ENCODE measurements at regions not wholly inside any gene's neighbourhood (a gene's known extent, or its start where the extent isn't known, plus 50 kb on each side); places are given as distances from the start of the nearest gene placed in this dataset.

- H3K4me1 ChIP-seq (ENCODE audit: low read length) = no peaks in the 10 kb centered on the region
- no peaks in the 10 kb centered on the region for H3K9me3 ChIP-seq (ENCODE audit: insufficient read depth, low read length)
- no peak overlapping the region for H3K4me3 ChIP-seq (ENCODE audit: low read length)
- no peaks in the 10 kb centered on the region for H3K79me2 ChIP-seq (ENCODE audit: low read length)
- H3K4me2 ChIP-seq (ENCODE audit: low read length) = no peak overlapping the region
- H3K9ac ChIP-seq (ENCODE audit: low read length) = no peak overlapping the region
- H3K36me3 ChIP-seq (replicated peaks; ENCODE audit: low read depth, low read length) = no peaks in the 10 kb centered on the region
- TF ChIP-seq EZH2phosphoT487 (IDR thresholded peaks at IDR 0.05; ENCODE audit: low read depth) = no peak
- TF ChIP-seq CTCF (IDR thresholded peaks at IDR 0.05; ENCODE audit: low read depth, low read length) = no peak
- no peak overlapping the region for H3K27ac ChIP-seq (ENCODE audit: low read length)
- no peak overlapping the region for H2AFZ ChIP-seq (ENCODE audit: low read depth, low read length)
- no peaks in the 10 kb centered on the region for H3K27me3 ChIP-seq (ENCODE audit: low read depth, low read length)
- no peaks in the 10 kb centered on the region for H4K20me1 ChIP-seq (ENCODE audit: insufficient read depth, low read length)
These were observed 443.1 kb upstream of the NFIA start for GRCh38 chr1:60639287-60639686.

- H4K20me1 ChIP-seq (ENCODE audit: insufficient read depth, low read length) = no peaks in the 10 kb centered on the region
- H3K27me3 ChIP-seq (ENCODE audit: low read depth, low read length) = no peaks in the 10 kb centered on the region
- H3K79me2 ChIP-seq (ENCODE audit: low read length) = no peaks in the 10 kb centered on the region
- H2AFZ ChIP-seq (ENCODE audit: low read depth, low read length) = no peak overlapping the region
- H3K4me1 ChIP-seq (ENCODE audit: low read length) = no peaks in the 10 kb centered on the region
- no peak overlapping the region for H3K4me3 ChIP-seq (ENCODE audit: low read length)
- no peak overlapping the region for H3K4me2 ChIP-seq (ENCODE audit: low read length)
- no peak for TF ChIP-seq EZH2phosphoT487 (IDR thresholded peaks at IDR 0.05; ENCODE audit: low read depth)
- no peak for TF ChIP-seq CTCF (IDR thresholded peaks at IDR 0.05; ENCODE audit: low read depth, low read length)
- no peaks in the 10 kb centered on the region for H3K36me3 ChIP-seq (replicated peaks; ENCODE audit: low read depth, low read length)
- H3K9me3 ChIP-seq (ENCODE audit: insufficient read depth, low read length) = no peaks in the 10 kb centered on the region
- no peak overlapping the region for H3K9ac ChIP-seq (ENCODE audit: low read length)
- H3K27ac ChIP-seq (ENCODE audit: low read length) = no peak overlapping the region
These were observed 444.7 kb upstream of the NFIA start for GRCh38 chr1:60637651-60638050.

- H3K27ac ChIP-seq (ENCODE audit: low read length) = no peak overlapping the region
- H3K79me2 ChIP-seq (ENCODE audit: low read length) = no peaks in the 10 kb centered on the region
- no peaks in the 10 kb centered on the region for H3K4me1 ChIP-seq (ENCODE audit: low read length)
- TF ChIP-seq CTCF (IDR thresholded peaks at IDR 0.05; ENCODE audit: low read depth, low read length) (no peak), EZH2phosphoT487 (IDR thresholded peaks at IDR 0.05; ENCODE audit: low read depth) (no peak)
- H3K27me3 ChIP-seq (ENCODE audit: low read depth, low read length) = no peaks in the 10 kb centered on the region
- no peak overlapping the region for H3K9ac ChIP-seq (ENCODE audit: low read length)
- H3K36me3 ChIP-seq (replicated peaks; ENCODE audit: low read depth, low read length) = no peaks in the 10 kb centered on the region
- no peak overlapping the region for H2AFZ ChIP-seq (ENCODE audit: low read depth, low read length)
- H4K20me1 ChIP-seq (ENCODE audit: insufficient read depth, low read length) = no peaks in the 10 kb centered on the region
- no peak overlapping the region for H3K4me3 ChIP-seq (ENCODE audit: low read length)
- no peak overlapping the region for H3K4me2 ChIP-seq (ENCODE audit: low read length)
- H3K9me3 ChIP-seq (ENCODE audit: insufficient read depth, low read length) = no peaks in the 10 kb centered on the region
These were observed 445.4 kb upstream of the NFIA start for GRCh38 chr1:60636946-60637345.

- no peak overlapping the region for H3K4me3 ChIP-seq (ENCODE audit: low read length)
- no peaks in the 10 kb centered on the region for H3K9me3 ChIP-seq (ENCODE audit: insufficient read depth, low read length)
- H3K27me3 ChIP-seq (ENCODE audit: low read depth, low read length) = no peaks in the 10 kb centered on the region
- no peak overlapping the region for H3K27ac ChIP-seq (ENCODE audit: low read length)
- no peak overlapping the region for H3K4me2 ChIP-seq (ENCODE audit: low read length)
- no peak for TF ChIP-seq CTCF (IDR thresholded peaks at IDR 0.05; ENCODE audit: low read depth, low read length)
- TF ChIP-seq EZH2phosphoT487 (IDR thresholded peaks at IDR 0.05; ENCODE audit: low read depth) = no peak
- H3K79me2 ChIP-seq (ENCODE audit: low read length) = no peaks in the 10 kb centered on the region
- H3K36me3 ChIP-seq (replicated peaks; ENCODE audit: low read depth, low read length) = no peaks in the 10 kb centered on the region
- no peak overlapping the region for H3K9ac ChIP-seq (ENCODE audit: low read length)
- H3K4me1 ChIP-seq (ENCODE audit: low read length) = no peaks in the 10 kb centered on the region
- no peaks in the 10 kb centered on the region for H4K20me1 ChIP-seq (ENCODE audit: insufficient read depth, low read length)
- no peak overlapping the region for H2AFZ ChIP-seq (ENCODE audit: low read depth, low read length)
These were observed 448.3 kb upstream of the NFIA start for GRCh38 chr1:60634106-60634505.

Measured in OCI-LY3 (cell line).